ENCODE measurements at regions not wholly inside any gene's neighbourhood (a gene's known extent, or its start where the extent isn't known, plus 50 kb on each side); places are given as distances from the start of the nearest gene placed in this dataset.

DNA sequence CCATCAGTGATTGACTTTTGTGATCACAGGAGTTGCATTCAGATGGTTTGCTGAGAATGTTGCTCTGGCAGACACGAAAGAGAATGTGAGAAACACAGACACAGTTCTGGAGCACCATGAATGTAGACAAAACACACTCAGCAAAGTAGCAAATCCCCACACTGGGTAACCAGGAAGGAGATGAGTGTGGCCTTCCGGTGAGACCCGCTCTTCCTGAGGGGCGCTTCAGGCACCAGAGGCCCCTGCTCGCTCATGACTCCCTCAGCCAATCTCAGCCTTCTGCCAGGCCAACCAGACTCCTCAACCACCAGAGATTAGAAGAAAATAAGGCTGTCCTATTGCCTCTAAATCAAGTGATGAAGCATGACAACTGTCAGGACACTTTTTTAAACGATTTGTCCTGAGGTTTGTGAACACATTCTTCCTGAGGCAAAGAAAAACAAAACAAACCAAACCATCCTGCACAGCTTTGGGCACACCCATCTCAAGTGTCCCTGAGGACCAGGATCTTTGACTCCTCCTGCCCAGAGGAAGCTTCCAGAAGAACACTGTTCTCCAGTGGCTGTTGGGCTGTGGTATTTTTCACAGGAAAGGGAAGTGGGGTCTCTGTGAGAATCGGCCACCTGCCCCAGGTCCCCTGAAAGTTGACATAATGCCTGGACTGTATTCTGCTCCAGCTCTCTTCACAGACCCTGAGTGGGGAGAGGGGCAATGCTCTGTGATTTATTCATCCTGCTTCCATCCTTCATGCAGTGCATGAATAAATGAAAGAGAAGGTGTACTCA, 152.8 kb downstream of the BCL11A start:
- peak; percentile 40 for ATAC-seq
- DNase-seq = no peak

DNA sequence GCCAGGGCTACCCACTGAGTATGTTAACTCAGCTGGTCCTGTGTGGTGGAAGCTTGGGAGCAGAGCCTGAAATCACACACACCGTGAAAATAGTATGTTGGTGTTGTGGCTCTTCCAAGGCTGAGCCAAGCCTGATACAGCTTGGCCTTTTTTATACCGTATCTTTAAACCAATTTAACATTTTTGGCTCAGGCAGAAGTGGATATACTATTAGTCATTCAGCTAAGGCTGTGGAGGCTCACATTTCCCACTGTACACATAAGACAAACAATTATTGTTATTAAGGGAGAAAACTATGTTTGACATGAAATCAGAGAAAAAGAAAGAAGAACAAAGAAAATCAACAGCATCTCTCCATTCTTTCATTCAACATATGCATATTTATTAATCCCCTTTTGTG, 159.0 kb downstream of the BCL11A start:
- no peak for ATAC-seq
- DNase-seq = no peak

DNA sequence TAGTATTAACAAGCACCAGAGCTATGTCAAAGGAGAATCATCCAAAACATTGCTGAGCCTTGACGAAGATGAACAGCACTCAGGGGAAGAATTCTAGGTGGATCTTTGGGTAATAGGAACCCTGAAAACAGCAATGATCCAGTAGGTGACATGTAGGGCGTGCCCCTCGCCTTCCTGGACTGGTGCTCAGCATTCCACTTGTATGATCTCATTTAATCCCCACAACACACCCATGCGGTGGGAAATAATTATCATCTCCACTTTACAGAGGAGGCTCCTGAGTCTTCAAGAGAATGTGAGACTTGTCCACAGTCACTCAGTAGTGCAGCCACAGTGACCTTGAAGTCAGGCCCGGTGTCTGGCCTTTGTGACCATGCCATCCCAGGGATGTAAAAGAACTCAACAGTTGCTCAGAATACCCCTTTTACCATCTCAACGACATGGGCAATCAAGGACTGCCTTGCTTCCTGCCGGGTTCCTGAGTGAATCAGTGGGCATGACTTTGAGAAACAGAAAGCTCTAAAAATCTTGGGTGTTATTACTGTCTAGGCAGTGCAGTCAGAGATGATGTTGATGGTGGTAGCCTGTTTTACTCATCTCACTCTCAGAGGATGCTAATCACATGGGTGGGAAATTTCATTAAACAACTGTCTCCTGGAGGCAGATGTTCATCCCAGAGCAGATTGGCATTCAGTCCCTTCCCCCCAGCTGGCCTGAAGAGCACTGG, 161.6 kb downstream of the BCL11A start:
- ATAC-seq (peak; percentile 28), DNase-seq (no peak)

DNA sequence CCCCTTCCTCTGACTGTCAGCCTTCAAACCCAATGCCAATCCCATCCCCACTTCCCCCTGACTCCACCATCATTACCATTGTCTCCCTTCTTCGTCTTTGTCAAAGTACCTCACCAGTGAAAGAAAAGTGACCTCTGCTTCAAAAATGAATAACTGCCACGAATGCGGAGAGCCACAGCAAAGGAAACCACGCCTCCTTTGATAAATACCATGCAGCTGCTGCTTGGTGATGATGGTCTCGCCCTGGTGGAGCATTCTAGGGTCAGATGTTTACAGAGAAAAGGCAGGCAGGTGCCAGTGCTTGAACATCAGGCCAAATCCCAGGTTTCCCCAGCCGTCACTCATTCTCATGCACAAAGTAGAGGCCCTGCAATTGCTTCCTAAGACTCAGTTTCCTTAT, 162.2 kb downstream of the BCL11A start:
- DNase-seq (no peak), ATAC-seq (no peak)

DNA sequence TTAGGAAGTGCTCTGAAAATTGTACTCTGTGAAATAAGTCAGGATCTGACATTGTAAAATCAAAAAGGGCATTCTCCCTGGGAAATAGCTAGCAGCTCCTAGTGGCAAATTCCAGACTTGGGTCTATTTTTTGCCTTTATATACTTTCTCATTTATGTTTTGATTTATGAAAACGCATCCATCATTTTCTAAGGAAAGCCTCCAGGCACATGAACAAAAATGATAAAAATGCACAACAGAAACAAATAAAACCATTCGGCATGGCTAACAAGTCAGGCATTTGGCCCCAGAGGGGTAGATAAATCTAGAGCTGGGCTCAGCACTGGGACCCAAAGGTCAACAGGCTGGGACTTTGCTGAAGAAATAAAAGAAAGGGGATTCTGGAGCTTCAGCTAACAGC, 167.0 kb downstream of the BCL11A start:
- ATAC-seq (no peak), DNase-seq (no peak)

DNA sequence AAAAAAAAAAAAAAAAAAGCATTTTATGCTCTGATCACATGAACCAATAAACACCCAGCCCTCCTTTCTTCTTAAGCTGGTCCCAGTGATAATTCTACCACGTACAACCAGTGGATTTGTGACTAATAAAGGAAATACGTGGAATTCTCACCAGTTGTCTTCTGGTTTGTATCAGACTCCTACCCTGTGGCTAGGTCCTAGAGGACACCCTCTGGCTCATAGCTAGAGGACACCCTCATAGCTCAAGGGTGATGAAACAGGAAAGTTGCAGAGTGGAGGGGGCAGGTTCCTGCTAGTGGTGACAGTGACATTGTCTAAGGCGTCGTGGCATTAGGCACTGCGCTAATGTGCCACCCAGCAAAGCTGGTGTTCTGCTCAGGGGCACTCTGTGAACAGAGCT, 167.8 kb downstream of the BCL11A start:
- ATAC-seq = peak; percentile 14

DNA sequence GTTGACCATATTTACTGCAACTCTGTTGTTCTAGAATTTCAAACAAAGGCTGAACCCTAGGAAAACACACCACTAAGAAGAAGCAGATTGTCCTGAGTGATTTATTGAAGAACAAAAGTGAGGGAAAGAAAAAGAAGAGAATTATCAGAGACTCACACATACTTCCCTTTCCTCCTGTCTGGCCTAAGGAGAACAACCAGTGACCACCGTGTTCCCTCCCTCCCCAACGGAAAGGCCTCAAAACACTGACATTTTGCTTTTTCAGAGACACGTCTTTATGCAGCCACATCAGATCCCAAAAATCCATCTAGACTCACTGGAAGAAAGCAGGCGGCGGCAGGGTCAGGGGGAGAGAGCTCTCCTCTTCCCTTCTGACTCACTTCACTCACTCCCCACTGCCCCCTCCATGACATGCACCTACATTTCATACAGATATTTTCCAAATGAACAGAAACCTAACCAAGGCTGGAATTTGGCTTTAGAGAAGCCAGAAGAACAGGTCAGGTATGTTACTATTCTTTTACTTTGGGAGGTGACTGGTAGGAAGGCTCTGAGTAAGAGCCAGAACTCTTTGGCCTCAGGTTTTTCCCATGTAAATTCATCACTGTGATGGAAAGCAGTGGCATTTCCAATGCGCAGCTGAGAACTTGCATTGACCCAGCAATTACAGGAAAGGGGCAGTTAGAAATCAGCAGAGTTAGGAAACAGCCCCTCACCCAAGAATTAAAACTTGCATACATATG, 169.9 kb downstream of the BCL11A start:
- no peak for DNase-seq
- no peak for ATAC-seq

More for the DNA sequence above, 167.8 kb downstream of the BCL11A start:
- no peak for DNase-seq

DNA sequence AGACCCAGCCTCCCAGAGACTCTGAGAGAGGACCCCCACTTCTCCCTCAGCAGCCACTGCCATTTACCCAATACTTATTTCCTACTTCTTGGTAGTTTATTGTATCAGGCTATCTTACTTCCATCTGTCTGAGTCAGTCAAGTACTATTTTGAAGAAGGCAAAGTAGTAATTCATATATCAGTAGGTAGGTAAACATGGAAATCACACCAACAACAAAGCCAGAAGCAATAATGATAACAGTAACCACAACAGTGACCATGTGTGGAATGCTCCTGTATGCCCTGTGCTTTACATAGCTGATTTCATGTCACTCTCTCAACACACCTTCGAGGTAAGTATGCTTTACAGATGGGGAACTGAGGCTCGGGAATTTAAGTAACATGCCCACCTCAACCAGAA, 173.0 kb downstream of the BCL11A start:
- no peak for ATAC-seq

DNA sequence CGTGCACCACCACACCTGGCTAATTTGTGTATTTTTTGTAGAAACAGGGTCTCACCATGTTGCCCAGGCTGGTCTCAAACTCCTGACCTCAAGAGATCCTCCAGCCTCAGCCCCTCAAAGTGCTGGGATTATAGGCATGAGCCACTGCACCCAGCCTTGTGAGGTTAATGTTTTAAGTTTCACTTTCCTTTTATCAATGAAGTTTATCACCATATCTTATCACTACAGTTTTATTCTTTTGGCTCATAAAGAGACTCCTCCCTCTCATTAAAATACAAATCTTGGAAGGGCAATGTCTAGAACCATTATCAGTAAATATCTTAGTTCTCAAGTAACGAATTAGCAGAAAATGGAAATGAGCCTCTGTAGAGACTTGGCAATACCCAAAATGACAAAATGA, 173.8 kb downstream of the BCL11A start:
- ATAC-seq (no peak), DNase-seq (no peak)

More for the DNA sequence above, 173.0 kb downstream of the BCL11A start:
- DNase-seq = no peak

DNA sequence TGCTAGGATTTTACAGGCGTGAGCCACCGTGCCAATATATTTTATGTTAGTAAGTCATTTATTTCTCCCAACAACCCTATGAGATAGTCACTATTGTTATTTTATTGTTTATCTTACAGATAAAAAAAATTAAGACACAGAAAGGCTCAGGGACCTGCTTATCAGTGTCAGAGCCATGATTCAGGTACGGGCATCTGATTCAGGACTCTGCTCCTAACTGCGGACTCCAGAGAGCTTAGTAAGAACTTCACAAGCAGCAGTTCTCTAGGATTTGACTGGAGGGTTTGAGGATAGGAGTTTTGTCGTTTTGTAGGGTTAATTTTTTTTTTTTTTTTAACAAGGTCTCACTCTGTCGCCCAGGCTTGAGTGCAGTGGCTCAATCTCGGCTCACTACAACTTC, 174.2 kb downstream of the BCL11A start:
- ATAC-seq (no peak), DNase-seq (no peak)

DNA sequence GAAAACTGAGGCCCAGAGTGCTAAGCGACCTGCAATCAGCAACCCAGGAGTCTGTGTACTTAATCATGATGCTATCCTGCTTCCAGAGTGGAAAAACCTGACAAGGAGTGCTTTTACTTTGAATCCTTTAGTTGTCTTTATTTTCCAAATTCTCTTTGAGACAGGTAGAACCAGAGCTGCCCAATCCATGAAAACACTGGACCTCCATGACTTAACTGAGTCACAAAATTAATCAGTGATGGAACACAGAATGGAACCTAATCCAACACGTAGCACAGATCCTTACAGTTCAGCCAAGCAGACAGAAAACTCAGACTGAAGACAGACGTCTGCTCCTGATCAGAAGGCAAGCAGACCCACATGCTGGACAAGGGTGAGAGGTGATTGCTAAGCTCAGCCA, 175.6 kb downstream of the BCL11A start:
- DNase-seq (no peak), ATAC-seq (no peak)

DNA sequence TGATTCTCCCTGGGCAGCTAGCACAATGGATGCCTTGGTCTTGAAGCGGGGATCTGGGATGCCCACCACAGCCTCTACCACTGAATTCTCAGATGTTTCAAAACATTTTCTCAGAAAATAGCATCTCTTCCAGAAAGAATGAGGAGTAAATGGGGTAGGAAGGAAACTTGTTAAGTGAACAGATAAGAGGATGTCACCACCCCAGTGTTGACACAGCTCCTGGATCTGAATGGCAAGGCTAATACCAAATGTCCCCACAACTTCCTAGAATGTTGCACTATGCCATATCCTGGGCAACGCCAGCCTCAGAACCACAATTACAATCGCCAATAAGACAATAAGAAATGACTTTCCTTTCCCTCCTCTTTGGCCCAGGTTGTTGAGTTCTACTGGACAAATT, 177.2 kb downstream of the BCL11A start:
- ATAC-seq (no peak), DNase-seq (no peak)

DNA sequence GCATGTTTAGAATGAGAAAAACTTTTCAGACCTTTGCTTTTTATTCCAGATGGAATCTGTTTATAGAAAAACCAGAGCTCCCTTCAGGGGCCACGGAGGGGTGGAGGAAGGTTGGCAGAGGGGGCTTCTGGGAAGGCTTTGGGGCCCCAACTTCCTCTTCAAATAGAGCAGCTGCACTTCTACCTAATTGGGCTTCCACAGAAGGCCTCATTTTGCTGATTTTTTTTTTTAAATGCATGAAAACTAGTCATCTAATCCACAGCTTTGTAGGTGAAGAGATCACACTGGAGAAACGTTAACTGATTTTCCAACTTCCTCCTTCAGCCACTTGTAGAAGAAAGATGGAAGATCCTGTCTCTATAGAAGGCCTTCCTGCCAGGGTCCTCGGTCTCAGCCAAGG, 181.8 kb downstream of the BCL11A start:
- ATAC-seq (no peak), DNase-seq (no peak)

DNA sequence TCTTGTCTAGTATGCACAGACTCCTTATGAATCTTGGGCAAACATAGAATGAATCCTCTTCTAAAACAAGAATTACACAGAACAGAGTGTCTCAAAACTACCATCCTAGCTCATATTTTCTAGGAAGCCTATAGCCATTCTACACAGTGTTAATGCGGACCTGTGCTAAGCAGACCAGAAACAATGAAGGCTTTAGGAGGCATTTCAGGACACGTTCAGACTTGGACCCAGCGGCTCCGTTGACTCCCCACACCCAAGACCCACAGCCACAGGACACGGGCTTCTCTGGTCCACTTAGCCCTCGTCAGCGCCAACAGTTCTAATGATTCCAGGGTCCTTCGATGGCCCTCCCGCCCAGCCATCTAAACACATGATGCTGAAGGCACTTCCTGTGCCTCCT, 182.2 kb downstream of the BCL11A start:
- DNase-seq (no peak), ATAC-seq (no peak)

DNA sequence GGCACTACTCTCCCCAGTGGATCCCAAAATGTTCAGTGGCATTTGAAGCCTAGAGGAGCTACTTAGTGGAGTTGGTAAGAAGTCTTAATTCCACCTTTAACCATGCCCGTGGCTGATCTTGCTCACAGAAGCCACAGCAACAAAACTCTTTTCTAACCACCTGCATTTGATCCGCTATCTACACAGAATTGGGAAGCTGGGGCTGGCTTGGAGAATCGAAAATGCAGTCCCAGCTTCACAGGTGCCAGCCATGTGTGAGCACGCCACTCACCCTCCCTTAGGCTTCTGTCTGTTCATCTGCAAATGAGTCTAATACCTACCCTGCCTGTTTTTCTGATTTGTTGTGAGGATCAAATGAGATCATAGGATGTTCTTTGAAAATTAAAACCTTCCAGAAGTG, 182.6 kb downstream of the BCL11A start:
- ATAC-seq (no peak), DNase-seq (no peak)

DNA sequence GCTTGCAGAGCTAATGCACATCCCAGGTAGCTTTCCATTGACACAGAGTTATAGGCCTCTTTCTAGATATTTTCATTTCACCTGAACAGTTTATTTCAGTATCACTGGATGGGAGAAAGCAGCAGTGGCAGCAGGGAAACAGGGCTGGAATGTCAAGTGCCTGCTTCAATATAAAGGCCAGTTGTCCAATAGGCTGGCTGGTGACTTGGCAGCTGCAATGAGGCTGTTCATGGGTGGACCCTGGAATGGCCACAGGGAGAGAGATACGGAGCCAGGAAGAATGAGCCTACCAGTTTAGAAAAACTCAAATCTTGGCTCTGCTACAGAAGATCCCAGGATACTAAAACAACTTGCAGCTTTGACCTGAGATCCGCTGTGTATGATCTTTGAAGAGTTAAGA, 185.0 kb downstream of the BCL11A start:
- ATAC-seq = no peak
- DNase-seq = no peak

DNA sequence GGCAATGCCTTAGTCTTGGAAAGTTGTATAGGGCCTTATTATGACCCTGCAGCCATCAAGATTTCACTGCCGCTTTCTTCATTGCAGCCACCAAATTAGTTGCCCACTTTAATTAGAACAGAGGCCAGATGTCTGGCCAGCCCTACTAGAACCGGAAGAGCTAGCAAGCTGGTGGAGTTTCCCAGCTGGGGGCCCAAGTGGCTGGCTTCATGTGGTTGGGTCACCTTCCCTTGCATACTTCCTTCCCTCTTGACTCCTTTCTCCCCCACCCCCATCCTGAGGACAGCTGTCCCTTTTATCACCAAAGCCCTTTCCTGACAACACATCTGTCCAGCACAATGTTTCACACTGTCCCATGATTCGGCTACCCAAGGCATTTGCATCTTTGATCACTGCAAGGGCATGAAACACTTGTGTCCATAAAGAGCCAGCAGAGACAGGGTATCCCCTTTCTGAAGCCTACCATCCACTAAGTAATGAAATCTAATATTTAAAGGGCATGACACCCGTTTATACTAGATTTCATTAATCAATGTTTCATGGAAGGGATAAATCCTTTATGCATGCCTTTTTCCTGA, 187.2 kb downstream of the BCL11A start:
- no peak for ATAC-seq

DNA sequence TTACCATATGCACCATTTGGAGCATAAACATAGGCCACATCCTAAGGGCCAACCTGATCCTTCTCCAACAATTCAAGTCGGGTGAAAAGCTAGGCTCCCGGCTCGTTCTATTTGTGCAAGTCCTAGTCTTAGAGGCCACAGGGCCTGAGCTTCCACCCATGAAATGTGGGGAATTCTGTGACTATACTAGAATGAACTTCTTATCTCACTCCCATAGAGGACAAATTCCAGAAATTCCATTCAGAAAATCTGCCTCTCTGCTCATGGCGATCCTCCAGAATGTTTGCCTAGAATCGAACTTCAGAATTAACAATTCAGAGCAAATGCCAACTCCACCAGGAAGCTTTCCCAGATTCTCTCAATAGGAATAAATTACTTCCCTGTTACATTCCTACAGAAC, 187.9 kb downstream of the BCL11A start:
- no peak for DNase-seq
- no peak for ATAC-seq

More for the DNA sequence above, 187.2 kb downstream of the BCL11A start:
- no peak for DNase-seq

DNA sequence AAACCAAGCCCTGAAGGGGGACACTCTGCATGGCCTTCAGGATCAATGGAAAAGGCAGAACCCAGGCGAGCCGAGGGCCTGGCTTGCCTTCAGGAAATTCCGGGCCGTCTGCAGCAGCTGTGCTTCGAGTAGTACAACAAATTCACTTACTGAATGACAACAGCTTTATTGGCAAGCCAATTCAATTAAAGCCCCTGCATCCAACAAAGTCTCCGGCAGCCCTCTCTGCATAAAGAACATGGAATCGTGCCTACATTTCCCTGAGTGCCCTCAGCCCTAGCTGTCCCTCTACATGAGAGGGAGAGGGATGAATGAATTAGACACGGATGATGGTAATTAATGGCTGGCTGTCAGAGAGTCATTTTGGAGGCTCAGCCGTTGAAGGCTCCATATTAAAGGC, 189.0 kb downstream of the BCL11A start:
- ATAC-seq (no peak), DNase-seq (no peak)

DNA sequence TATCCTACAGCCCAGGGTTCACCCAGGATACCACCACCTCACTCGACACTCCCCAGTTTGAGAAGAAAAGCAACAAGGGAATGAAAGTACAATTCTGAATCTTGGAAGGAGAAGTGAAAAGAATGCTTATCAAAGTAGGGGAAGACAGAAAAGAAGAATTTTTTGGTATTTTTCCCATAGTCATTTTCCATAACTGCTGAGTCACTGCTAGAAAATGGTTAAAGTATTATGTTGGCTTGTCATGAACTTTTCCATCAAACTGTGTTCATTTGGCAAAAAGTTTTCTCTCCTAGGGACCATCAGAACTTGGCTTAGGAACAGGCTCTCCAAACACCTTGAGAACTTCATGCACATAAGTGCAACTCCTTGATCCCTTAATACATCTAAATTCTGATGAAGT, 192.0 kb downstream of the BCL11A start:
- DNase-seq = no peak
- no peak for ATAC-seq

DNA sequence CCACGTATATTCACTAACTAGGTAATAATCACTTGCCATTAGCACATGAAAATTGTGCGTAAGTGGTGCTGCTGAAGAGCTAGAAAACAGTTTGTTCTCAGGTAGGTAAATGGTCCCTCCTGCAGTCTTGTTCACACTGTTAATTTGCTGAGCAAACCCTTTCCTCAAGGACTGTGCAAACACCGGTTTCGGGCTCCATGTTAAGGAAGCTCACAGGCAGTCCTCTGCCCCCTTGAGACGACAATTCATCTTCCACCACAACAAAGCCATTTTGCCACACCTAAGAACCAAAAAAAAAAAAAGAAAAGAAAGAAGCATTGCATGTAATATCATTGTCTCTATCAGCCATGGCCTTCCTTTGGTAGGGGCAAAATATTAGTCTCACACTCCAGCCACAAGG, 193.9 kb downstream of the BCL11A start:
- ATAC-seq (no peak), DNase-seq (no peak)

DNA sequence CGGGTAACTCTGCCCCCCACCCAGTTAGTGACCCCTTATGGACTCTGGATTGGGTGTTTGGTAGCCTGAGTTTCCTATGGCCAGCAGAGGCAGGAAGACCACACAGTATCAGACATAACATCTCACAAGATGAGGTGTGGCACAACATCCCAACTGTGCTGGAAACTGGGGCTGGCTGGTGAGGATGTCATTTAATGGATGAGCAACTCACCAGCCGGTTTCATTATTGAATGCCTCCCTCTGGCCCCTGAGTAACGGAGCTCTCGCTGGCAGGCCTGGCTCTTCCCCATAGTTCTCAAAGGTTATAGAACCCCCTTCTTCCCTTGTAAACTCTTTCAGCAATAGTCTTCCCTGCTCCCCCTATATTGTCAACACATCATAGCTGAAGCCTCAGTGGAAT, 195.0 kb downstream of the BCL11A start:
- ATAC-seq (no peak), DNase-seq (no peak)

DNA sequence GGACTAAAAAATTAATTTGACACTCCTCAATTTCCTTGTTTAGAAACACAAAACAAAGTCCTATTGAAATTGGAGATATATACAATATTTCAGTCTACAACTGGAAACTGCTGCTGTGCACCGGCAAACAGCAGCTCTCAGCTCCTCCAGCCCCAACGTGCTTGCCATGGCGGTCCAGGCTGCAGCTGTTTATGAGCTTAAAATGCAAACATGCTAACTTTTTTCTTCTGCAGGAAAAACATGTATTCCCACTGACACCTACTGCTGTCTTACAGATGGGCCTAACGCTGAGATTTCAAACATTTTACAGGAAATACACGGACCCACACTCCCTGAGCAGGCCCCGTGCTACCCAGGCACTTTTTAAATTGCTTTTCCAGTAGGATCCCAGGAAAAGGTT, 195.5 kb downstream of the BCL11A start:
- ATAC-seq = no peak
- DNase-seq = no peak

Measured in stimulated activated naive CD8-positive, alpha-beta T cell treated with anti-CD3 and anti-CD28 coated beads, Interleukin-15, Interleukin-2, amounts not matched to agents 100 U/mL and 50 U/mL, for 24 hours (primary cell).